SKM-1 treated with dmso at 0.1 percent for 144 hours (cell line): ENCODE measurements at regions not wholly inside any gene's neighbourhood (a gene's known extent, or its start where the extent isn't known, plus 50 kb on each side); places are given as distances from the start of the nearest gene placed in this dataset.
"Not testable (repeated sequence)": the region's sequence is repeated elsewhere in the genome, so short reads cannot be mapped to it uniquely, and the experiment has no call there.

Source experiments
- DNase-seq: peaks from one replicate; lab custom pipeline; 2025; ENCODE audit not compliant: unreplicated experiment; lab: John Stamatoyannopoulos, UW

- no peak for DNase-seq
These were observed 217.3 kb upstream of the TENT5A start for GRCh38 chr6:81969814-81970213.

GRCh38 chr6:81969011-81969410 lies 216.5 kb upstream of the TENT5A start:
- DNase-seq = peak; percentile 97

GRCh38 chr6:81966968-81967367 lies 214.5 kb upstream of the TENT5A start:
- no peak for DNase-seq

DNA sequence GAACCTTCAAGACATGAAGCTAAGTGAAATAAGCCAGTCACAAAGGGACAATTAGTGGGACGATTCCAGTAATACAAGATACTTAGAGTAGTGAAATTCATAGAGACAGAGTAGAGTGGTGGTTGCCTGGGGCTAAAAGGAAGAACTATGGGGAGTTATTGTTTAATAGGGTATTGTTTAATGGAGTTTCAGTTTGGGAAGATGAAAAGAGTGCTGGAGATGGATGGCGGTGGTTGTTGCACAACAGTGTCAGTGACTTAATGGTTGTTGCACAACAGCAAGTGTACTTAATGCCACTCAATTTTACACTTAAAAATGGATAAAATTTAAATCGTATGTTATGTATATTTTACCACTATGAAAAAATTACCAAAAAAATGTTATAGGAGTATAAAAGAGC lies 209.7 kb upstream of the TENT5A start:
- DNase-seq = no peak

DNA sequence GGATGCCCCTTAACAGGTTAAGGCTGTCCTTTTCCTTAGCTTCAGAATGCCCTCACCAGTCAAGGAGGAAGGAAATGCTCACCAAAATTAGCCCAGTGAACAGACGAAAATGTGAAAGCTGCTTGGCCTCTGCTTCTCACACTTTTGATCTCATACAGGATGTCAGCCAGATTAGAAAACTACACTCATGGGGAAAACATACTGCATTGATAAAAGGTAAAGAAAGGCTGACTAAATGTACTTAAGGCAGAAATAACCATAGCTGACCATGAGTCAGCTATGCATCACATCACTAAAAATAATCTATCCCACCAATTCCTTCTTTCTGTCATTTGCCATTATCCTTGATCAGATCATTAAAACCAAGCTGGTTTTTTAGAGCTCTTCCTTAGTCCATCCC lies 198.4 kb upstream of the TENT5A start:
- DNase-seq = no peak

- DNase-seq = no peak
These were observed 196.4 kb upstream of the TENT5A start for GRCh38 chr6:81948861-81949260.

- not testable (repeated sequence) for DNase-seq
These were observed 195.7 kb upstream of the TENT5A start for GRCh38 chr6:81948196-81948595.

DNA sequence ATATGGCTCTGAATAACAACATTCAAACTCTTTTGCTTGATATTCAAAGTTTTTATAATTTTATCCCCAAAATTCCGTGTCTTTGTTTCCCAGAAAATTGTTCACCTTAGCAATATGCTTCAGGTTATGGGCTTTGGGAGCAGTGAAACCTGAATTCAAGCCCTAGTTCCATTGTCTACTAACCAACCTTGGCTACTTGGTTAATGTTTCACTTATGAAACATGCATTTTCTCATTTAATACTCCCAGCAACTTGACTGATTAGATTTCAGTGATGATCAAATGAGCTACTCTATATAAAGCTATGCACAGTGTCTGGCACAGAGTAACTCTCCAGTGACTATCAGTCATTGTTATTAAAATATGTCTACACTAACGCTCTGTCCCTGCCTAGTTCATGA lies 192.2 kb upstream of the TENT5A start:
- no peak for DNase-seq

DNA sequence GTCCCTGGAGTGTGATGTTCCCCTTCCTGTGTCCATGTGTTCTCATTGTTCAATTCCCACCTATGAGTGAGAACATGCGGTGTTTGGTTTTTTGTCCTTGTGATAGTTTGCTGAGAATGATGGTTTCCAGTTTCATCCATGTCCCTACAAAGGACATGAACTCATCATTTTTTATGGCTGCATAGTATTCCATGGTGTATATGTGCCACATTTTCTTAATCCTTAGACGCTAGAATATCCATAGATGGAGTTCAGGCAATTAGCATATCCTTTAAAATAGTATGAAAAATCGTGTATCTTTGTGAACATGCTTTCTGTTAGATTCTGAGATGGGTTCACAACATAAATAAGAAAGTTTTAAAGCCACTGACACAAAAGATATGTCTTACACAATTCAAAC lies 190.4 kb upstream of the TENT5A start:
- DNase-seq = not testable (repeated sequence)

DNA sequence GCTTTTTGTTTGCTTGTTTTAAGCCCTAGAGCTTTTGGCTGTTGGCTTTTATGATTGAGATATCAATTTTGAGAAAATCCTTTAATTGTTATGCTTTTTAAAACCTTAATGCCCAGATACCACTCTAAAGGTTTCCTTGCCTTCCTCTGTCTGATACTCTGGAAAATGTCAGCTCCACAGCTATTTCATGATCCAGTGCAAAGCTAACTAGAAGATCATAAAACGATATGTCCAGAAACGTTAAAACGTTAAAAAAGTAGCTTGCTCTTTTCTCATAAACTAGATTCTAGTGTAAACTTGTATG lies 189.5 kb upstream of the TENT5A start:
- DNase-seq = no peak

DNA sequence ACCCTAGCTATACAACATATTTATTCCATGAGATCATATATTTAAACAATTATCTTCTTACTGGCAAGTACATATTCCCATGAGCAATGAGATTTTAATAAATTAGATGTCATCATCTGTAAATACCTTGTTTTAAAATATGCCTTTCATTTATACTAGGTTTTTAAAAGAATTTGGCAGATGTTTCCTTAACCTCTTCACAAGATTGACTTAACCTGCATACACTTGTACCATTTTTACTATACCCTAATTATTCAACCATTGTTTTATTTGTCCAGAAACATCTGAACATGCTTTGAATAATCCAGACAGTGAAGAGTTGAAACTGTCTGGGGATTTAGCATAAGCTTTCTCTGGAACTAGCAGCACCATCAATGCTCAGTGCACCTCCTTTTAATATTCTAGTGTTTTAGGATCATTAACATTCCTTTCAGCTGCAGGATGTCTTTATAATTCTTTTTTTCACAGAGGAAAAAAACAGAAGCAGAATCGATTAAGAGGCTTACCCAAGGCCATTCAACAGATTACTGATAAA lies 188.0 kb upstream of the TENT5A start:
- DNase-seq = no peak

DNA sequence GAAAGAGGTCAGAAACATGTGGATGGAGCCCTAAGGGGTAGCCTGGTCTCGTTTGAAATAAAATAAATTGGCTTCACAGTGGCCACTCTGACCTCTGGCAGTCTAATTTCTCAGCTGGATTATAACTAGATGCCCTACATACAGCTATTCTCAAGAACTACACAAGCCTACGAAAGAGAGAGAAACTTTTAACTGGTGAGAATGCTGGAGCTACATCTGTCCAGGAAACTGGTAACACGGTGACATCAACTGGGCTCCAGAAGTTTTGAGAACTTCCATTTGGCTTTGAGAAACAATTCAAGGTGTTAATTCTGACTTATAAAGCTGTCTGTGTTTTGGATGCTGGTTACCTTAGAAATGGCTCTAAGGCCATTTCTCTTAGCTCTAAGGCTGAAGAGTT lies 187.3 kb upstream of the TENT5A start:
- DNase-seq = no peak

DNA sequence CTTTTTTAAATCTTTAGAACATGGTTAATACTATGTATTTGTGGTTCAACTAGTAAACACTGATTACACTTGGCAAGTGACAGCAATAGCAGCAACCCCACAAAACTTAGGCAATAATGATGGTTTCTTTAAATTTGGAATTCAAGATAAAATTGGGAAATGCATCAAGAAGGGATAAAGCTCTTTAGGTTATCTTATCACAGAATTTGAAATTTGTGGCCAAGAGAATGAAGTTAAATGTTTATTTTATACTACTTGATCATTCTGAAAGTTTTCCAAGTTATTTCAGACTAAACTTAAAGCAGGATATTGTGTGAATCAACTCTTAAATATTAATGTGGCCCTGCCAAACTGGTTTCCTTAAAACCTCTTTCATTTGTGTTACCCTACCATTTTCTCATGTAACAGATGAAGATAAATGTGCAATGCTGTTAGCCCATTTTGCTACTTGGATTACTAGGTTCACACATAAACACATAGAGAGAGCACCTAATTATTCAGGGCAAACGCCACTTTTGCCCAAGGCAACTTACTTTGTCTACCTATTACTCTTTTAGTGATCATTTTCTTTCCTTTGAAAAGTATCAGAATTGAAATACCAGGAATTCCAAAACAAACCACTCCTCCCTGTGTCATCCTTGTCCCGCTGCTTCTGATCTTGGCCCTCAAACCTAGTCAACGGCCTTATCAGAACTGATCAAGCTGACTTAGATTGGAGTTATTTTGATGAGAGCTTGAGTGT lies 186.7 kb upstream of the TENT5A start:
- no peak for DNase-seq

DNA sequence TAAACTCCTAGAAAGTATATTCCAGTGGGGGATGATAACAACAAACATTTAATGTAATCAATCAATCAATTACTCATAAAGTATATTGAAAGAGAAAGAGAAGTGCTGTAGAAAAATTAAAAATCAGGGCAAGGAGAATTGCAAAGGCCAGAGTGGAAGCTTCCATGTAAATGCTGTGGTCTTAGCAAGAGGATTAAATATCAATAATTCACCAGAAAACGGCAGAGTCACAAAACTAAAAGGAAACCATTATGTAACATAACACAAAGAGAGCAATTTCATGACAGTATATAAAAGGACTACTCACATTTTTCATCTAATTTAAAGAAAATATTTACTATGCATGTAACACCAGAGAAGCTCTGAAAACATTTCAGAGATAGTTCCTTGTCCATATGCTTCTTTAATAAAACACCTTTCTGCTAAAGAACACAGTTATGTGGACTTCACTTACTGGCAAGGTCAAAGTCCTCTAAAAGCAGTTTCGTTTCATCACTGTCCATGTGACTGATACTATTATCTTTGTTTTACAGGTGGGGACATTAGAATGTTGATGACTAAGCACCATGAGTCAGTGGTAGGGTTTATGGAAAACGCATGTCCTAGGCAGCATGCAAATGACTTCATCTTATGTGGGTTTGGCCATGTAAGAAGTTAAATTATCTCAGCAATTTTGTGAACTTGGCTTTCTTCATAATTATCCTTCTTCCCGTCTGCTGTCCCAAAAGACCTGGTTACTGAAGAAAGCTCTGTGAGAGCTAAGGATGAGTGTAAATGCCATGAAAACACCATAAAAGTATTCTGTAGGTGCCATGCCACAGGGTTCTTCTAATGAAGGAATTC lies 185.8 kb upstream of the TENT5A start:
- DNase-seq = no peak

GRCh38 chr6:81937296-81937937 lies 184.9 kb upstream of the TENT5A start:
- no peak for DNase-seq

- no peak for DNase-seq
These were observed 182.5 kb upstream of the TENT5A start for GRCh38 chr6:81934936-81935335.

- no peak for DNase-seq
These were observed 181.1 kb upstream of the TENT5A start for GRCh38 chr6:81933608-81934051.

DNA sequence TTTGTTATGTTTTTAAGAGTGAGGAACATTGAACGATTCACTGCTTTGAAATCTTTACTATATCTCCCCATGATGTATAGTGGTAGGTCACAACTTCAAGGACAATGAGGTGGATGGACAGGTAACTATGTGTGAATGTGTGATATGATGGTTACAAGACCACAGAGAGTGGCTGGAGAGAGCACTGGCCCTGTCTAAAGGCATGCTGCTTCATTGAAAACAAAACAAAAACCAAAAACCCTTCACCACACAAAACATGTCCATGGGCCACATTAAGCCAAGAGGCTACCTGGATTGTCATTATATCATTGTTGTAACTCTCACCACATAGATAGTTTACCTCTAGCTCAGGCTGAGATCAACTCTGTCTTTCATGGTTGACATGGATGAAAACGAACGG lies 180.6 kb upstream of the TENT5A start:
- no peak for DNase-seq

GRCh38 chr6:81932448-81932847 lies 180.0 kb upstream of the TENT5A start:
- DNase-seq = not testable (repeated sequence)

GRCh38 chr6:81929828-81930227 lies 177.3 kb upstream of the TENT5A start:
- DNase-seq = no peak

DNA sequence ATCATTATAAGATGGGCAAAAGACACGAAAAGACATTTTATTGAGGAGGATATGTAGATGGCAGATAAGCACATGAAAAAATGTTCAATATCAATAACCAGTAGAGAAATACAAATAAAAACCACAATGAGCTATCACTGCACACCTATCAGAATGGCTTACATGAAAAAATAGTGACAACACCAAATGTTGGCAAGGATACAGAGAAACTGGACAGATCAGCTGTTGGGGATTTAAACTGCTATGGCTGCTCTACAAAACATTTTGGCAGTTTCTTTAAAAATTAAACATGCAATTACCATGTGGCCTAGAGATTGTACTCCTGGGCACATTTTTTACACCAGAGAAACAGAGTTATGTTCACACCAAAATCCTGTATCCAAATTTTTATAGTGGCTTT lies 172.7 kb upstream of the TENT5A start:
- DNase-seq = no peak
